Renal cortex interstitium (tissue), 11 donors: ENCODE measurements at regions not wholly inside any gene's neighbourhood (a gene's known extent, or its start where the extent isn't known, plus 50 kb on each side); places are given as distances from the start of the nearest gene placed in this dataset.
"Not testable (repeated sequence)": the region's sequence is repeated elsewhere in the genome, so short reads cannot be mapped to it uniquely, and the experiment has no call there.

Experiments used
- DNase-seq, 11 donors: peaks; one replicate each; pipeline ENCODE4 v3.0.0-alpha.2; 2013; ENCODE audit warnings: low read depth in 9 of 11, low spot score in 4 of 11; ENCODE audit errors: extremely low read depth in 1 of 11

GRCh38 chr2:146997488-146997887 is 847.3 kb upstream of the ACVR2A start:
- DNase-seq, result no peak

DNA sequence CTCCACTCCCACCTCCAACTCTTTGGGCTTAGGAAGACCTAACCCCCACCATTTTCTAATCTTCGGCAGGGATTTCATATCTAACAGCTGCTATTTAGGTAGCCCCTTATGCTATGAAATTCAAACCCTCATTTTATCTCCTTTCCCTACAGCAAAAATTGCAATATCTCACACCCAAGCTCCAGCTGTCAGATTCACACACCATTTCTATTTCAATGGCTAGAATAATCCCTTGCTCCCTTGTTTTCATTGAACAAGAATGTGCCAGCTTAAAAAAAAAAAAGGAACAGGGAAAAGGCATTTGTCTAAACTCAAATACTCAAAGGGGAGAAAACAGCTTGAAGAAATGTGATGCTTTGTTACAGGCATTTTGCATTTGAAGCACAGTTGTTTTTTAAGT is 850.6 kb upstream of the ACVR2A start:
- no peak for DNase-seq

DNA sequence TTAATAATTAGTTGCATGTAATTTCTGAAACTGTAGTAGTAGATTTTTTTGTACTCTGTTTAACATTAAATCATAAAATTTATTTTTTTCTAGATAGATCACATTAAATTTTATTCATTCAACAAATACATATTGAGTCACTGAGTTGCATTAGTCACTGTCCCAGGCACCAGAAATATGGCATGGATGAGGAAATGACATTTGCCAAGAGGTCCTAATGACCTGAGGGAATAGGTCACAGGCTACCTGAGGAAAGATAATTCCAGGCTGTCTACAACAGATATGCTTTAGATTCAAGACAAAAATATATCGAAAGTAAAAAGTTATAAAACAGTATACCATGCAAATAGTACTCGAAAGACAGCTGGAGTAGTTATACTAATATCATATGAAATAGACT is 852.4 kb upstream of the ACVR2A start:
- no peak for DNase-seq

DNA sequence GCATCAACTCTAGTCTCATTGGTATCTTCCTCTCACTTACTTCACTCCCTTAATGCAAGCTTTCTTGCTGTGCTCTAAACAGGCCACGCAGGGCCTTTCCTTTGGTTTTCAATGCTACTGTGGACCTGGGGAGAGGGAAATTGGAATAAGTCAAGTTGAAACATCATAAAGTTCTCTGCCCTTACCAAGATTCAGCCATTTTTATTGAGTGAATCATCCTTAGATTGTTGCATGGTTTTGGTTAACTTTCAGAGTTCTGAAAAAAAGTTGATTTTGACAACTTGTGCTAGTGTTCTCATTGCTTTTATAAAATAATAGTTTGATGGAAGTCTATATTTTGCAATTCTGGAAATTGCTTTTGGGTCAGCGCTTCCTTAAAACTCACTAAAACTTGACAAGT is 852.8 kb upstream of the ACVR2A start:
- DNase-seq, result no peak

GRCh38 chr2:146990311-146991054 is 854.3 kb upstream of the ACVR2A start:
- DNase-seq, result no peak

GRCh38 chr2:146989741-146990140 is 855.1 kb upstream of the ACVR2A start:
- DNase-seq, result no peak

DNA sequence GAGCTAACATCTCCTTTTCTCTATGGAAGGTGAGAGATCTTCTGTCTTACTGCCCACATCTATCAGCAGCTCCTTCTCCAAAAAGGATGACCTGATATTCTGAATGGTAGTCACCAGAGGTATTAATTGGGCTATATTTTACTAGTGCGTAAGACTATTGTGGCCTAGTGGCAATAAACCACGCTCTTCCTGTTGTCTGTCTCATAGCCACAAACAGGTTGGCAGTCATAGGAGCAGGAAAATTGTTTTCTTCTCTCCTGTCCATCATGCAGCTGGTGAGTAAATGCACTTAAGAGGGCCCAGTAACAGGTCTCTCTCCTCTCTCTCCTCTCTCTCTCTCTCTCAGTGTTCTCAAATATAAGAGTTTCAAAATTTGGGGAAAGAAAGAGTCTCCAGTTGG is 856.8 kb upstream of the ACVR2A start:
- no peak for DNase-seq

DNA sequence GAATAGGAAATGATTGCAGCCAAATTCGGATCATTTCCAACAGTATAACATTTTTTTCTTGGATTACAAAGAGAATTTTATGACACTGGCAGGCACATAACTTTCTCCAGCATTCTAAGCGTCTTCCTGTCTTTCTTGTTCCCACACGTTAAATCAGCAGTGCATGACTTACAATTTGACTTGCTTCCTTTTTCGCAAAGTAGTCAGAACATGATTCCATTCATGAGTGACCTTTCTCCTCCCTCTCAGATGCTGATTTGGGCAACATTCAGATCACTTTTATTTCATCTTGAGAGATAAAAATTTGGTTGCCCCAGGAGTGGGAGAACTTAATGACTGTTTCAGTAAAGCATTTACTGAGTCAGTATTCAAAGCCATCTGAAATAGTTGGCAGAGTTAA is 858.7 kb upstream of the ACVR2A start:
- peak in 7 of 11 donors; percentile 9 to 37 (median 18) for DNase-seq

DNA sequence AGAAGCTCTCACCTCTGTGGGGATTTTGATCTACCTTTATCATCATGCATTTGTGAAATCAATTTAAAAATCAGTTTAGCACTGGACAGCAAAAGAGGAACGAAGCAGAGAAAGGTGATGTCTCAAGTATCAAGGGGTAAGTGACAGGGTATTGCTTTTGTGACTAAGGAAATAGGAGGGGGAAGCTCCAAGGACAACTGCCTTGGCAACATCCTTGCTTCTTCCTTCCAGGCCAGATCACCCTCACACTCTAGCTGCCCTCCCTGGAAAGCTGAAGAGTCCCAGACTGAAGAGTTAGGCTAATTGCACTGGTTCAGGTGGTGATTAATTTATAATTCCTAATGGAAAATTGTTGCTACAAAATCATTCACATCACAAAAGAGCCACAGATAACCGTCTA is 859.1 kb upstream of the ACVR2A start:
- DNase-seq, result peak in 1 of 11 donors; percentile 11

- no peak for DNase-seq
These were observed 860.8 kb upstream of the ACVR2A start for GRCh38 chr2:146984014-146984413.

- DNase-seq, result no peak
These were observed 862.4 kb upstream of the ACVR2A start for GRCh38 chr2:146982393-146982846.

GRCh38 chr2:146981921-146982320 is 862.9 kb upstream of the ACVR2A start:
- DNase-seq, result no peak

GRCh38 chr2:146979746-146980145 is 865.1 kb upstream of the ACVR2A start:
- no peak for DNase-seq

GRCh38 chr2:146978577-146979555 is 866.0 kb upstream of the ACVR2A start:
- DNase-seq, result no peak

GRCh38 chr2:146970981-146971380 is 873.8 kb upstream of the ACVR2A start:
- DNase-seq, result not testable (repeated sequence)

GRCh38 chr2:146969703-146970102 is 875.1 kb upstream of the ACVR2A start:
- not testable (repeated sequence) for DNase-seq

DNA sequence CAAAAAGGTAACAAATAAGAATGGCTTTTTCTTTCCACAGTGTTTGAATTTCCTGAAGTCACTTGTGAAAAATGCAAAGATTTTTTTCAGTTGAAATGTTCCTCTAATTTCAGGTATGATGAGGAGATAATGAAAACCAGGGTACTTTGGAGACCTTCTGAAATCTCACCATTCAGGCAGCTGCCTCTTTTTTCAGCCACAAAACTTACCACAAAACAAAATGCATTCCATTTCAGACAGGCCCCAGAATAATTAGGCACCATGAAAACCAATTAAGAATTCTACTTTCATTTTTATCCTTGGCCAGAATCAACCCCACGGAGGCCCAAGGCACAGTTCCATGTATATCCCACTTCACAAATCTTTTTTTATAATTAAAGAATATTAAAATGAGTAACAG is 880.3 kb upstream of the ACVR2A start:
- no peak for DNase-seq

DNA sequence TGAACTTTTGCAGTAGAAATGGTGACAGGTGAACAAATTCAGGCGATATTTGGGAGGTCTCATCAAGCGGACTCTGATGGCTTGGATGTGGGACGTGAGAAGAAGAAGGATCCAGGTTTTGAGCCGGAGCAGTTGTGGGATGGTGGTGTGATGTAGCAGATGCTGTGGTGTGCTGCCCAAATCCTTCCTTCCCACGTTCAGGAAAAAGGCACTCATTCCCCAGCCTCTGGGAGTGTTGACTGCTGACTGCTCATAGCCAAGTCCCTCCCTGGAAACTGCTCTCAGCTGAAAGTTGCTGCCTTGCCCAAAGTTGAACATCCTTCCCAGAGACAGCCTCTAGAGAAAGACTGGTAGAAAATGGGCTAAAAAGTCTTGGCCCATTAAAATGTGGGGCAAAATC is 890.3 kb upstream of the ACVR2A start:
- no peak for DNase-seq

- DNase-seq, result no peak
These were observed 892.1 kb upstream of the ACVR2A start for GRCh38 chr2:146952696-146953095.

GRCh38 chr2:146950911-146951310 is 893.9 kb upstream of the ACVR2A start:
- no peak for DNase-seq
